Right cardiac atrium (tissue), 5 donors: ENCODE measurements at regions not wholly inside any gene's neighbourhood (a gene's known extent, or its start where the extent isn't known, plus 50 kb on each side); places are given as distances from the start of the nearest gene placed in this dataset.
"Not testable (repeated sequence)": the region's sequence is repeated elsewhere in the genome, so short reads cannot be mapped to it uniquely, and the experiment has no call there.

Experiments
- ATAC-seq, 2 donors: fragments of 200-7000 bp; cut with Tn5 transposase; one replicate each; pipeline versions ENCODE4 v1.8.0 to v1.9.1; 2020; ENCODE audit warnings: moderate library complexity in 2 of 2, mild to moderate bottlenecking in 1 of 2
- DNase-seq, 3 donors: peaks; one replicate each; pipeline ENCODE4 v3.0.0-alpha.2; 2020
- H3K27ac ChIP-seq: one replicate; pipeline ENCODE4 v1.5.1; 2013; ENCODE audit warnings: mild to moderate bottlenecking, low read length, control low read depth, moderate library complexity
- H3K27me3 ChIP-seq: one replicate; pipeline ENCODE4 v1.6.1; 2013; ENCODE audit not compliant: control insufficient read depth, insufficient read depth
- H3K4me1 ChIP-seq: one replicate; pipeline ENCODE4 v1.6.1; 2013; ENCODE audit warnings: low read length; ENCODE audit not compliant: control insufficient read depth, insufficient read depth
- H3K4me3 ChIP-seq: one replicate; pipeline ENCODE4 v1.5.1; 2013; ENCODE audit warnings: low read length, control low read depth
- H3K9me3 ChIP-seq: one replicate; pipeline ENCODE4 v1.6.1; 2013; ENCODE audit warnings: low read length; ENCODE audit not compliant: control insufficient read depth
- WGBS: extraction: QIAGEN DNeasy Blood & Tissue Kit; methylation state at CpG from one replicate; pipeline ENCODE4 v1.1.7; 2013; 5-methylcytosine and 5-hydroxymethylcytosine counted together
- intact Hi-C, 4 donors: fragments of 100-400 bp; cut with DNase I; formaldehyde crosslinking; loops; one replicate each; pipeline versions ENCODE4 v1.11.0 to v1.14.0; 2022 to 2023
- donor health status: healthy with polysubstance abuse.
- donor health status: DM: no; HTN: yes; CAD: no.
- donor health status: DM: no; HTN: no; CAD: no.
- donor health status: DM: no; HTN: yes; CAD: no; lungs with severe emphysema.
- donor health status: DM: yes; HTN: yes; CAD: no.

GRCh38 chr12:68984796-68985573 lies 52.0 kb upstream of the CPM start:
- 86% methylated on average over 8 of the region's 8 CpGs for WGBS
- Histone ChIP-seq H3K27ac (no peak overlapping the region), H3K4me1 (no peaks in the 10 kb centered on the region), H3K27me3 (no peaks in the 10 kb centered on the region), H3K4me3 (no peak overlapping the region), H3K9me3 (no peaks in the 10 kb centered on the region)
- ATAC-seq (no peak), DNase-seq (no peak)
- intact Hi-C loops, result no loop called here

- H3K27ac ChIP-seq, intact Hi-C loops, H3K4me1 ChIP-seq, H3K9me3 ChIP-seq, DNase-seq, H3K4me3 ChIP-seq, ATAC-seq, H3K27me3 ChIP-seq: not testable (repeated sequence)
- WGBS, result 81% methylated on average over 4 of the region's 4 CpGs
Observed at GRCh38 chr12:68997526-68997925, 64.6 kb upstream of the CPM start.

- no peak overlapping the region for H3K4me3 ChIP-seq
- intact Hi-C loops, result no loop called here
- ATAC-seq (no peak), DNase-seq (no peak)
- 61% methylated on average over 1 of the region's 1 CpG for WGBS
- H3K27ac ChIP-seq, result no peak overlapping the region
- no peaks in the 10 kb centered on the region for H3K27me3 ChIP-seq
- no peaks in the 10 kb centered on the region for H3K9me3 ChIP-seq
- H3K4me1 ChIP-seq, result no peaks in the 10 kb centered on the region
Observed at GRCh38 chr12:68998041-68998440, 65.1 kb upstream of the CPM start.

- H3K9me3 ChIP-seq, result no peaks in the 10 kb centered on the region
- 56% methylated on average over 3 of the region's 3 CpGs for WGBS
- no peaks in the 10 kb centered on the region for H3K27me3 ChIP-seq
- ATAC-seq (no peak), DNase-seq (no peak)
- H3K4me1 ChIP-seq, result no peaks in the 10 kb centered on the region
- intact Hi-C loops, result no loop called here
- no peak overlapping the region for H3K4me3 ChIP-seq
- no peak overlapping the region for H3K27ac ChIP-seq
Observed at GRCh38 chr12:69000074-69000473, 67.1 kb upstream of the CPM start.

- ATAC-seq (no peak), DNase-seq (no peak)
- H3K27ac ChIP-seq, result no peak overlapping the region
- H3K4me1 ChIP-seq, result no peaks in the 10 kb centered on the region
- H3K9me3 ChIP-seq, result no peaks in the 10 kb centered on the region
- H3K4me3 ChIP-seq, result no peak overlapping the region
- intact Hi-C loops, result no loop called here
- 59% methylated on average over 2 of the region's 2 CpGs for WGBS
- H3K27me3 ChIP-seq, result no peaks in the 10 kb centered on the region
Observed at GRCh38 chr12:69000540-69001243, 67.7 kb upstream of the CPM start.

GRCh38 chr12:69001251-69001650 lies 68.3 kb upstream of the CPM start:
- DNase-seq (no peak), ATAC-seq (no peak)
- H3K27ac ChIP-seq, result no peak overlapping the region
- no peak overlapping the region for H3K4me3 ChIP-seq
- H3K27me3 ChIP-seq, result no peaks in the 10 kb centered on the region
- H3K9me3 ChIP-seq, result no peaks in the 10 kb centered on the region
- 89% methylated on average over 3 of the region's 3 CpGs for WGBS
- no peaks in the 10 kb centered on the region for H3K4me1 ChIP-seq
- intact Hi-C loops, result no loop called here

- H3K27me3 ChIP-seq, result no peaks in the 10 kb centered on the region
- DNase-seq (no peak), ATAC-seq (no peak)
- intact Hi-C loops, result no loop called here
- H3K4me1 ChIP-seq, result peaks cover 1% of the 10 kb centered on the region
- H3K4me3 ChIP-seq, result no peak overlapping the region
- H3K9me3 ChIP-seq, result no peaks in the 10 kb centered on the region
- WGBS, result 69% methylated on average over 4 of the region's 4 CpGs
- H3K27ac ChIP-seq, result no peak overlapping the region
Observed at GRCh38 chr12:69002969-69003368, 70.0 kb upstream of the CPM start.

GRCh38 chr12:69003991-69004390 lies 71.0 kb upstream of the CPM start:
- Histone ChIP-seq H3K27me3 (no peaks in the 10 kb centered on the region), H3K9me3 (no peaks in the 10 kb centered on the region), H3K4me1 (peaks cover 1% of the 10 kb centered on the region), H3K27ac (no peak overlapping the region), H3K4me3 (no peak overlapping the region)
- intact Hi-C loops, result no loop called here
- no peak for ATAC-seq
- WGBS, result 86% methylated on average over 2 of the region's 2 CpGs
- DNase-seq, result no peak

GRCh38 chr12:69007101-69007854 lies 74.3 kb upstream of the CPM start:
- peak overlapping the region; percentile 27 for H3K4me3 ChIP-seq
- WGBS, result 29% methylated on average over 9 of the region's 9 CpGs
- DNase-seq (peak in 2 of 3 donors; percentile 27 to 40), ATAC-seq (peak; percentile 56 to 76)
- H3K4me1 ChIP-seq, result peaks cover 1% of the 10 kb centered on the region
- intact Hi-C loops, result no loop called here
- H3K27me3 ChIP-seq, result no peaks in the 10 kb centered on the region
- H3K27ac ChIP-seq, result peak overlapping the region; percentile 71
- H3K9me3 ChIP-seq, result no peaks in the 10 kb centered on the region

GRCh38 chr12:69007855-69008351 lies 74.9 kb upstream of the CPM start:
- Histone ChIP-seq H3K27me3 (no peaks in the 10 kb centered on the region), H3K4me3 (no peak overlapping the region), H3K4me1 (peaks cover 1% of the 10 kb centered on the region), H3K27ac (no peak overlapping the region), H3K9me3 (no peaks in the 10 kb centered on the region)
- DNase-seq (no peak), ATAC-seq (no peak)
- intact Hi-C loops, result no loop called here
- WGBS, result 68% methylated on average over 5 of the region's 5 CpGs

GRCh38 chr12:69008520-69008919 lies 75.5 kb upstream of the CPM start:
- WGBS, result 77% methylated on average over 4 of the region's 4 CpGs
- Histone ChIP-seq H3K9me3 (no peaks in the 10 kb centered on the region), H3K4me3 (no peak overlapping the region), H3K27ac (no peak overlapping the region), H3K27me3 (no peaks in the 10 kb centered on the region), H3K4me1 (peaks cover 1% of the 10 kb centered on the region)
- no peak for ATAC-seq
- no peak for DNase-seq
- intact Hi-C loops, result no loop called here
